Superior temporal gyrus (tissue), 1 donor: ENCODE measurements at regions not wholly inside any gene's neighbourhood (a gene's known extent, or its start where the extent isn't known, plus 50 kb on each side); places are given as distances from the start of the nearest gene placed in this dataset.

ENCODE experiments used
- DNase-seq: peaks from one replicate; pipeline ENCODE4 v3.0.0-alpha.2; 2016; ENCODE audit errors: extremely low spot score

- DNase-seq = no peak
Observed at GRCh38 chr22:27495325-27495724, 306.2 kb downstream of the MN1 start.

- DNase-seq = no peak
Observed at GRCh38 chr22:27499121-27499520, 302.4 kb downstream of the MN1 start.

GRCh38 chr22:27501191-27501936 is 300.2 kb downstream of the MN1 start:
- DNase-seq = no peak

- no peak for DNase-seq
Observed at GRCh38 chr22:27502327-27502726, 299.2 kb downstream of the MN1 start.

GRCh38 chr22:27504360-27505253 is 296.9 kb downstream of the MN1 start:
- no peak for DNase-seq

GRCh38 chr22:27507111-27507611 is 294.4 kb downstream of the MN1 start:
- DNase-seq = no peak

GRCh38 chr22:27507935-27508526 is 293.5 kb downstream of the MN1 start:
- DNase-seq = no peak

- no peak for DNase-seq
Observed at GRCh38 chr22:27509132-27509920, 292.2 kb downstream of the MN1 start.

- no peak for DNase-seq
Observed at GRCh38 chr22:27510024-27510423, 291.5 kb downstream of the MN1 start.

GRCh38 chr22:27512283-27512761 is 289.2 kb downstream of the MN1 start:
- no peak for DNase-seq

GRCh38 chr22:27513021-27513420 is 288.5 kb downstream of the MN1 start:
- DNase-seq = no peak

- DNase-seq = no peak
Observed at GRCh38 chr22:27514601-27515523, 286.7 kb downstream of the MN1 start.

- no peak for DNase-seq
Observed at GRCh38 chr22:27517361-27518155, 284.0 kb downstream of the MN1 start.

- no peak for DNase-seq
Observed at GRCh38 chr22:27518531-27519340, 282.8 kb downstream of the MN1 start.

GRCh38 chr22:27523711-27524110 is 277.8 kb downstream of the MN1 start:
- no peak for DNase-seq

GRCh38 chr22:27525711-27526110 is 275.8 kb downstream of the MN1 start:
- no peak for DNase-seq

- no peak for DNase-seq
Observed at GRCh38 chr22:27526901-27527300, 274.7 kb downstream of the MN1 start.

GRCh38 chr22:27531782-27532530 is 269.6 kb downstream of the MN1 start:
- DNase-seq = no peak
